Esophagus mucosa (tissue), 1 donor: ENCODE measurements at regions not wholly inside any gene's neighbourhood (a gene's known extent, or its start where the extent isn't known, plus 50 kb on each side); places are given as distances from the start of the nearest gene placed in this dataset.
"Not testable (repeated sequence)": the region's sequence is repeated elsewhere in the genome, so short reads cannot be mapped to it uniquely, and the experiment has no call there.

Experiments used
- ATAC-seq: fragments of 200-7000 bp; cut with Tn5 transposase; one replicate; pipeline ENCODE4 v1.9.1; 2020
- donor health status: DM: yes; HTN: yes; CAD: no.

- no peak for ATAC-seq
Measured at GRCh38 chr5:85173469-85173868, 788.8 kb upstream of the EDIL3 start.

- no peak for ATAC-seq
Measured at GRCh38 chr5:85182344-85182743, 797.7 kb upstream of the EDIL3 start.

- no peak for ATAC-seq
Measured at GRCh38 chr5:85204289-85204688, 819.6 kb upstream of the EDIL3 start.

GRCh38 chr5:85205430-85205829, 820.8 kb upstream of the EDIL3 start:
- no peak for ATAC-seq

- ATAC-seq, result no peak
Measured at GRCh38 chr5:85225388-85225787, 840.7 kb upstream of the EDIL3 start.

GRCh38 chr5:85249204-85249603, 864.5 kb upstream of the EDIL3 start:
- ATAC-seq, result no peak

GRCh38 chr5:85263125-85263524, 878.4 kb upstream of the EDIL3 start:
- no peak for ATAC-seq

- no peak for ATAC-seq
Measured at GRCh38 chr5:85266692-85267091, 882.0 kb upstream of the EDIL3 start.

- ATAC-seq, result no peak
Measured at GRCh38 chr5:85268194-85268593, 883.5 kb upstream of the EDIL3 start.

GRCh38 chr5:85278193-85278592, 893.5 kb upstream of the EDIL3 start:
- ATAC-seq, result no peak

- no peak for ATAC-seq
Measured at GRCh38 chr5:85288914-85289313, 904.2 kb upstream of the EDIL3 start.

GRCh38 chr5:85293145-85293785, 908.6 kb upstream of the EDIL3 start:
- no peak for ATAC-seq

- ATAC-seq, result no peak
Measured at GRCh38 chr5:85304524-85304923, 919.8 kb upstream of the EDIL3 start.

GRCh38 chr5:85305766-85306165, 921.1 kb upstream of the EDIL3 start:
- ATAC-seq, result no peak

GRCh38 chr5:85311536-85311935, 926.9 kb upstream of the EDIL3 start:
- ATAC-seq, result no peak

GRCh38 chr5:85320495-85320894, 935.8 kb upstream of the EDIL3 start:
- no peak for ATAC-seq

- no peak for ATAC-seq
Measured at GRCh38 chr5:85333276-85333675, 948.6 kb upstream of the EDIL3 start.

GRCh38 chr5:85337435-85337834, 952.8 kb upstream of the EDIL3 start:
- ATAC-seq, result no peak

- no peak for ATAC-seq
Measured at GRCh38 chr5:85340790-85341189, 956.1 kb upstream of the EDIL3 start.

- no peak for ATAC-seq
Measured at GRCh38 chr5:85345818-85346217, 961.1 kb upstream of the EDIL3 start.

GRCh38 chr5:85357309-85357708, 972.6 kb upstream of the EDIL3 start:
- ATAC-seq, result no peak

GRCh38 chr5:85375525-85375924, 990.8 kb upstream of the EDIL3 start:
- no peak for ATAC-seq

- ATAC-seq, result no peak
Measured at GRCh38 chr5:85388770-85389169, 1004.1 kb upstream of the EDIL3 start.

GRCh38 chr5:85392309-85392708, 1007.6 kb upstream of the EDIL3 start:
- not testable (repeated sequence) for ATAC-seq

- ATAC-seq, result no peak
Measured at GRCh38 chr5:85395526-85395925, 1010.8 kb upstream of the EDIL3 start.
